Astrocyte (in vitro differentiated cells and primary cell): ENCODE measurements at regions not wholly inside any gene's neighbourhood (a gene's known extent, or its start where the extent isn't known, plus 50 kb on each side); places are given as distances from the start of the nearest gene placed in this dataset.

ENCODE experiments used
- DNase-seq: peaks from one replicate; pipeline ENCODE4 v3.0.0-alpha.2; 2010; ENCODE audit warnings: low read depth
- FAIRE-seq: peaks from 2 replicates; lab custom pipeline; 2011; peaks lifted over from hg19 to GRCh38; lab: Jason Lieb, UNC
- H2AFZ ChIP-seq: 2 replicates; pipeline ENCODE4 v1.6.0; 2012; ENCODE audit warnings: low read depth, low read length, inconsistent platforms
- H3K27ac ChIP-seq: 2 replicates; pipeline ENCODE4 v1.5.1; 2011; ENCODE audit warnings: low read depth, low read length, inconsistent platforms
- H3K27me3 ChIP-seq: 2 replicates; pipeline ENCODE4 v1.6.0; 2011; ENCODE audit warnings: low read length, inconsistent platforms; ENCODE audit not compliant: insufficient read depth
- H3K36me3 ChIP-seq: 2 replicates; pipeline ENCODE4 v1.5.1; 2011; ENCODE audit warnings: low read length, inconsistent platforms; ENCODE audit not compliant: insufficient read depth
- H3K4me1 ChIP-seq: 2 replicates; pipeline ENCODE4 v1.5.1; 2011; ENCODE audit warnings: low read length, inconsistent platforms; ENCODE audit not compliant: insufficient read depth
- H3K4me2 ChIP-seq: 2 replicates; pipeline ENCODE4 v1.6.0; 2012; ENCODE audit warnings: low read length, inconsistent platforms
- H3K4me3 ChIP-seq: 2 replicates; pipeline ENCODE4 v1.5.1; 2011; ENCODE audit warnings: low read depth, mild to moderate bottlenecking, low read length, inconsistent platforms; ENCODE audit not compliant: insufficient read depth
- H3K79me2 ChIP-seq: 2 replicates; pipeline ENCODE4 v1.6.0; 2012; ENCODE audit warnings: mild to moderate bottlenecking, low read length, inconsistent platforms; ENCODE audit not compliant: insufficient read depth
- H3K9ac ChIP-seq: 2 replicates; pipeline ENCODE4 v1.6.0; 2012; ENCODE audit warnings: mild to moderate bottlenecking, low read length, inconsistent platforms
- H3K9me3 ChIP-seq: 2 replicates; pipeline ENCODE4 v1.5.1; 2012; ENCODE audit warnings: low read depth, mild to moderate bottlenecking, low read length, inconsistent platforms; ENCODE audit not compliant: insufficient read depth
- H4K20me1 ChIP-seq: 2 replicates; pipeline ENCODE4 v1.6.0; 2012; ENCODE audit warnings: low read length, inconsistent platforms; ENCODE audit not compliant: insufficient read depth
- H3K27ac Mint-ChIP-seq: one replicate; pipeline ENCODE4 v1.8.0; 2021; ENCODE audit warnings: mild to moderate bottlenecking, mixed read lengths; ENCODE audit not compliant: unreplicated experiment
- H3K27me3 Mint-ChIP-seq: one replicate; pipeline ENCODE4 v1.8.0; 2021; ENCODE audit warnings: low read depth, mixed read lengths; ENCODE audit not compliant: unreplicated experiment
- H3K36me3 Mint-ChIP-seq: one replicate; pipeline ENCODE4 v1.8.0; 2021; ENCODE audit warnings: low read depth, mixed read lengths; ENCODE audit not compliant: unreplicated experiment
- H3K4me1 Mint-ChIP-seq: one replicate; pipeline ENCODE4 v1.8.0; 2021; ENCODE audit warnings: low read depth, mixed read lengths; ENCODE audit not compliant: unreplicated experiment
- H3K4me3 Mint-ChIP-seq: one replicate; pipeline ENCODE4 v1.8.0; 2021; ENCODE audit warnings: mild to moderate bottlenecking, moderate library complexity, mixed read lengths; ENCODE audit not compliant: unreplicated experiment
- H3K9me3 Mint-ChIP-seq: one replicate; pipeline ENCODE4 v1.8.0; 2021; ENCODE audit warnings: mild to moderate bottlenecking, mixed read lengths; ENCODE audit not compliant: unreplicated experiment
- CTCF ChIP-seq: IDR thresholded peaks from 2 replicates; pipeline ENCODE4 v1.5.1; 2011; ENCODE audit warnings: low read depth, mild to moderate bottlenecking, inconsistent platforms, low read length, moderate library complexity; ENCODE audit not compliant: insufficient read depth
- EZH2 ChIP-seq: IDR thresholded peaks from 2 replicates; pipeline ENCODE4 v1.6.1; 2012; ENCODE audit warnings: mild to moderate bottlenecking, low read length, inconsistent platforms; ENCODE audit not compliant: insufficient read depth

GRCh38 chr9:126028746-126029145, 281.6 kb downstream of the PBX3 start:
- H3K27ac Mint-ChIP-seq: peak overlapping the region; percentile 47
- Histone ChIP-seq H3K27me3 (peaks cover 2% of the 10 kb centered on the region), H3K36me3 (no peaks in the 10 kb centered on the region), H2AFZ (no peak overlapping the region), H3K4me2 (no peak overlapping the region), H3K4me3 (no peak overlapping the region), H3K27ac (no peak overlapping the region), H3K4me1 (no peaks in the 10 kb centered on the region), H3K9ac (no peak overlapping the region), H3K79me2 (no peaks in the 10 kb centered on the region), H3K9me3 (no peaks in the 10 kb centered on the region), H4K20me1 (no peaks in the 10 kb centered on the region)
- H3K27me3 Mint-ChIP-seq: peaks cover 30% of the 10 kb centered on the region
- DNase-seq (no peak), FAIRE-seq (no peak)
- H3K9me3 Mint-ChIP-seq: no peaks in the 10 kb centered on the region
- H3K4me3 Mint-ChIP-seq: no peak overlapping the region
- no peaks in the 10 kb centered on the region for H3K4me1 Mint-ChIP-seq
- no peaks in the 10 kb centered on the region for H3K36me3 Mint-ChIP-seq
- TF ChIP-seq EZH2 (no peak), CTCF (no peak)

GRCh38 chr9:126030716-126031115, 283.5 kb downstream of the PBX3 start:
- Histone ChIP-seq H3K4me2 (no peak overlapping the region), H3K36me3 (no peaks in the 10 kb centered on the region), H3K27me3 (peaks cover 7% of the 10 kb centered on the region), H3K9ac (no peak overlapping the region), H3K27ac (no peak overlapping the region), H3K9me3 (no peaks in the 10 kb centered on the region), H3K4me3 (no peak overlapping the region), H3K4me1 (no peaks in the 10 kb centered on the region), H3K79me2 (no peaks in the 10 kb centered on the region), H2AFZ (no peak overlapping the region), H4K20me1 (no peaks in the 10 kb centered on the region)
- H3K27me3 Mint-ChIP-seq: peaks cover 26% of the 10 kb centered on the region
- H3K4me1 Mint-ChIP-seq: no peaks in the 10 kb centered on the region
- no peaks in the 10 kb centered on the region for H3K9me3 Mint-ChIP-seq
- no peak overlapping the region for H3K27ac Mint-ChIP-seq
- no peak overlapping the region for H3K4me3 Mint-ChIP-seq
- FAIRE-seq (no peak), DNase-seq (no peak)
- H3K36me3 Mint-ChIP-seq: no peaks in the 10 kb centered on the region
- TF ChIP-seq EZH2 (no peak), CTCF (no peak)

GRCh38 chr9:126031116-126031515, 283.9 kb downstream of the PBX3 start:
- no peak for TF ChIP-seq EZH2
- no peak for TF ChIP-seq CTCF
- no peak for DNase-seq
- H3K79me2 ChIP-seq: no peaks in the 10 kb centered on the region
- H3K4me1 ChIP-seq: no peaks in the 10 kb centered on the region
- H3K36me3 Mint-ChIP-seq: no peaks in the 10 kb centered on the region
- peaks cover 7% of the 10 kb centered on the region for H3K27me3 ChIP-seq
- H3K4me3 ChIP-seq: no peak overlapping the region
- H3K4me1 Mint-ChIP-seq: no peaks in the 10 kb centered on the region
- no peak overlapping the region for H3K9ac ChIP-seq
- H3K27ac Mint-ChIP-seq: no peak overlapping the region
- H3K36me3 ChIP-seq: no peaks in the 10 kb centered on the region
- H3K9me3 Mint-ChIP-seq: no peaks in the 10 kb centered on the region
- no peak for FAIRE-seq
- no peaks in the 10 kb centered on the region for H4K20me1 ChIP-seq
- no peak overlapping the region for H3K27ac ChIP-seq
- H2AFZ ChIP-seq: no peak overlapping the region
- H3K27me3 Mint-ChIP-seq: peaks cover 28% of the 10 kb centered on the region
- no peak overlapping the region for H3K4me3 Mint-ChIP-seq
- no peaks in the 10 kb centered on the region for H3K9me3 ChIP-seq
- no peak overlapping the region for H3K4me2 ChIP-seq
